H9 (cell line): ENCODE measurements at regions not wholly inside any gene's neighbourhood (a gene's known extent, or its start where the extent isn't known, plus 50 kb on each side); places are given as distances from the start of the nearest gene placed in this dataset.

Experiments used
- DNase-seq: peaks from one replicate; pipeline ENCODE4 v3.0.0-alpha.2; 2017
- H2AFZ ChIP-seq: one replicate; pipeline ENCODE4 v1.6.1; 2013; ENCODE audit warnings: mild to moderate bottlenecking, low read length, control low read depth, moderate library complexity
- H2AK5ac ChIP-seq: 2 replicates; pipeline ENCODE4 v1.6.1; 2013; ENCODE audit warnings: low read length, control low read depth, mixed read lengths; ENCODE audit not compliant: insufficient read length
- H2BK120ac ChIP-seq: one replicate; pipeline ENCODE4 v1.6.1; 2013; ENCODE audit warnings: low read depth, mild to moderate bottlenecking, low read length, control low read depth, inconsistent platforms; ENCODE audit not compliant: poor library complexity, severe bottlenecking
- H2BK12ac ChIP-seq: 2 replicates; pipeline ENCODE4 v1.6.1; 2013; ENCODE audit warnings: low read length, control low read depth, mixed read lengths, low read depth; ENCODE audit not compliant: insufficient read length
- H2BK15ac ChIP-seq: 2 replicates; pipeline ENCODE4 v1.6.1; 2013; ENCODE audit warnings: low read depth, low read length, control low read depth
- H2BK20ac ChIP-seq: one replicate; pipeline ENCODE4 v1.6.1; 2013; ENCODE audit warnings: low read depth, mild to moderate bottlenecking, low read length, control low read depth, inconsistent platforms; ENCODE audit not compliant: poor library complexity, severe bottlenecking
- H2BK5ac ChIP-seq: 2 replicates; pipeline ENCODE4 v1.6.1; 2013; ENCODE audit warnings: low read length, control low read depth, mixed read lengths; ENCODE audit not compliant: insufficient read length
- H3K14ac ChIP-seq: 2 replicates; pipeline ENCODE4 v1.6.1; 2013; ENCODE audit warnings: low read length, control low read depth; ENCODE audit not compliant: insufficient read depth
- H3K18ac ChIP-seq: 2 replicates; pipeline ENCODE4 v1.6.1; 2013; ENCODE audit warnings: low read depth, mild to moderate bottlenecking, mixed read lengths, low read length, control low read depth; ENCODE audit not compliant: insufficient read length
- H3K23ac ChIP-seq: 2 replicates; pipeline ENCODE4 v1.6.1; 2013; ENCODE audit warnings: low read length, control low read depth, mixed read lengths, low read depth; ENCODE audit not compliant: insufficient read length
- H3K23me2 ChIP-seq: 2 replicates; pipeline ENCODE4 v1.6.1; 2013; ENCODE audit warnings: low read depth, mild to moderate bottlenecking, mixed read lengths, low read length, control low read depth; ENCODE audit not compliant: insufficient read length, poor library complexity, severe bottlenecking
- H3K27ac ChIP-seq: 2 replicates; pipeline ENCODE4 v1.5.1; 2013; ENCODE audit warnings: low read length, control low read depth, mixed read lengths, low read depth; ENCODE audit not compliant: insufficient read length
- H3K27me3 ChIP-seq: 2 replicates; pipeline ENCODE4 v1.6.1; 2013; ENCODE audit warnings: low read length, control low read depth, inconsistent platforms; ENCODE audit not compliant: insufficient read depth
- H3K4ac ChIP-seq: 2 replicates; pipeline ENCODE4 v1.6.1; 2013; ENCODE audit warnings: low read depth, mild to moderate bottlenecking, control low read depth, inconsistent platforms, low read length, moderate library complexity
- H3K4me1 ChIP-seq: 2 replicates; pipeline ENCODE4 v1.6.1; 2013; ENCODE audit warnings: low read length, control low read depth, inconsistent platforms; ENCODE audit not compliant: insufficient read depth
- H3K4me2 ChIP-seq: 2 replicates; pipeline ENCODE4 v1.6.1; 2013; ENCODE audit warnings: low read length, control low read depth, mixed read lengths; ENCODE audit not compliant: insufficient read length, insufficient read depth
- H3K56ac ChIP-seq: 2 replicates; pipeline ENCODE4 v1.6.1; 2013; ENCODE audit warnings: low read depth, mild to moderate bottlenecking, mixed read lengths, low read length, control low read depth; ENCODE audit not compliant: insufficient read length
- H3K79me1 ChIP-seq: 2 replicates; pipeline ENCODE4 v1.6.1; 2013; ENCODE audit warnings: low read depth, mild to moderate bottlenecking, moderate library complexity, low read length, control low read depth, inconsistent platforms; ENCODE audit not compliant: insufficient read depth, poor library complexity, severe bottlenecking
- H3K79me2 ChIP-seq: 2 replicates; pipeline ENCODE4 v1.6.1; 2013; ENCODE audit warnings: low read length, control low read depth, inconsistent platforms; ENCODE audit not compliant: insufficient read depth
- H3K9ac ChIP-seq: 2 replicates; pipeline ENCODE4 v1.6.1; 2013; ENCODE audit warnings: low read length, control low read depth, mixed read lengths; ENCODE audit not compliant: insufficient read length; ENCODE audit errors: extremely low read depth
- H3K9me3 ChIP-seq: one replicate; pipeline ENCODE4 v1.6.1; 2013; ENCODE audit warnings: low read depth, low read length, inconsistent platforms; ENCODE audit not compliant: control insufficient read depth
- H3T11ph ChIP-seq: one replicate; pipeline ENCODE4 v1.6.1; 2013; ENCODE audit warnings: mild to moderate bottlenecking, low read length, control low read depth, inconsistent platforms
- H4K20me1 ChIP-seq: one replicate; pipeline ENCODE4 v1.6.1; 2013; ENCODE audit not compliant: control insufficient read depth, insufficient read length, insufficient read depth
- H4K5ac ChIP-seq: 2 replicates; pipeline ENCODE4 v1.6.1; 2013; ENCODE audit warnings: low read depth, mild to moderate bottlenecking, mixed read lengths, low read length, control low read depth; ENCODE audit not compliant: insufficient read length
- H4K8ac ChIP-seq: replicated peaks from 2 replicates; pipeline ENCODE4 v1.6.1; 2013; ENCODE audit warnings: low read length, control low read depth, mixed read lengths, low read depth; ENCODE audit not compliant: insufficient read length
- H4K91ac ChIP-seq: 2 replicates; pipeline ENCODE4 v1.6.1; 2013; ENCODE audit warnings: low read depth, mild to moderate bottlenecking, moderate library complexity, mixed read lengths, low read length, control low read depth; ENCODE audit not compliant: insufficient read length
- H3K27ac Mint-ChIP-seq, 3 experiments: 2 replicates in 2 of 3; 3 replicates in 1 of 3; pipeline ENCODE4 v1.8.0; 2020 to 2021; ENCODE audit warnings: mixed read lengths in 3 of 3, mild to moderate bottlenecking in 1 of 3, moderate library complexity in 1 of 3
- H3K27me3 Mint-ChIP-seq: 2 replicates; pipeline ENCODE4 v1.8.0; 2021; ENCODE audit warnings: low read depth, mild to moderate bottlenecking, moderate library complexity, mixed read lengths
- H3K36me3 Mint-ChIP-seq, 3 experiments: 2 replicates in 2 of 3; 3 replicates in 1 of 3; pipeline ENCODE4 v1.8.0; 2020 to 2021; ENCODE audit warnings: low read depth in 3 of 3, mixed read lengths in 3 of 3; ENCODE audit not compliant: insufficient read depth in 1 of 3
- H3K4me1 Mint-ChIP-seq, 2 experiments: 2 replicates each; pipeline ENCODE4 v1.8.0; 2020; ENCODE audit warnings: mixed read lengths in 2 of 2
- H3K4me3 Mint-ChIP-seq, 2 experiments: 2 replicates in 1 of 2; 3 replicates in 1 of 2; pipeline ENCODE4 v1.8.0; 2020 to 2021; ENCODE audit warnings: mild to moderate bottlenecking in 2 of 2, mixed read lengths in 2 of 2, moderate library complexity in 1 of 2
- H3K9me3 Mint-ChIP-seq, 2 experiments: 2 replicates in 1 of 2; 3 replicates in 1 of 2; pipeline ENCODE4 v1.8.0; 2020; ENCODE audit warnings: mild to moderate bottlenecking in 2 of 2, mixed read lengths in 2 of 2, moderate library complexity in 1 of 2
- WGBS: extraction: QIAGEN DNeasy Blood & Tissue Kit; methylation state at CpG from one replicate; pipeline ENCODE4 v1.1.7; 2013; ENCODE audit warnings: missing lambda C conversion rate, low lambda C conversion rate, mixed read lengths; ENCODE audit not compliant: insufficient read length; ENCODE audit errors: extremely low coverage; 5-methylcytosine and 5-hydroxymethylcytosine counted together
- TF ChIP-seq, protein P1 (sequence below): fragments of 200-600 bp; sonication (generic); conservative IDR thresholded peaks from 3 replicates; pipeline ENCODE4 v1.8.0; 2021; ENCODE audit warnings: antibody characterized with exemption, mild to moderate bottlenecking

- Mint-ChIP-seq H3K27me3 (peaks cover 4% of the 10 kb centered on the region), H3K4me1 (peaks cover 17 to 26% of the 10 kb centered on the region in 2 experiments), H3K9me3 (peaks cover 0 to 3% of the 10 kb centered on the region in 2 experiments; a peak in 2 of 5 replicates), H3K27ac (no peak overlapping the region), H3K4me3 (no peak overlapping the region), H3K36me3 (no peaks in the 10 kb centered on the region)
- Histone ChIP-seq H2BK120ac (no peak overlapping the region), H3T11ph (no peak overlapping the region), H3K9me3 (no peaks in the 10 kb centered on the region), H3K23ac (no peak overlapping the region), H4K20me1 (peaks cover 2% of the 10 kb centered on the region), H3K27ac (no peak overlapping the region), H4K8ac (no peak overlapping the region), H4K91ac (no peak overlapping the region), H3K4ac (no peak overlapping the region), H2BK20ac (no peak overlapping the region), H3K79me2 (no peaks in the 10 kb centered on the region), H2BK5ac (no peak overlapping the region), H3K79me1 (no peaks in the 10 kb centered on the region), H2BK12ac (no peak overlapping the region), H4K5ac (no peak overlapping the region), H3K27me3 (no peaks in the 10 kb centered on the region), H2BK15ac (no peak overlapping the region), H3K18ac (no peak overlapping the region), H3K4me2 (no peak overlapping the region), H3K9ac (no peak overlapping the region), H3K56ac (no peak overlapping the region), H3K14ac (no peak overlapping the region), H3K4me1 (no peaks in the 10 kb centered on the region), H2AK5ac (no peak overlapping the region), H3K23me2 (no peaks in the 10 kb centered on the region), H2AFZ (no peak overlapping the region)
- TF ChIP-seq, protein P1, sequence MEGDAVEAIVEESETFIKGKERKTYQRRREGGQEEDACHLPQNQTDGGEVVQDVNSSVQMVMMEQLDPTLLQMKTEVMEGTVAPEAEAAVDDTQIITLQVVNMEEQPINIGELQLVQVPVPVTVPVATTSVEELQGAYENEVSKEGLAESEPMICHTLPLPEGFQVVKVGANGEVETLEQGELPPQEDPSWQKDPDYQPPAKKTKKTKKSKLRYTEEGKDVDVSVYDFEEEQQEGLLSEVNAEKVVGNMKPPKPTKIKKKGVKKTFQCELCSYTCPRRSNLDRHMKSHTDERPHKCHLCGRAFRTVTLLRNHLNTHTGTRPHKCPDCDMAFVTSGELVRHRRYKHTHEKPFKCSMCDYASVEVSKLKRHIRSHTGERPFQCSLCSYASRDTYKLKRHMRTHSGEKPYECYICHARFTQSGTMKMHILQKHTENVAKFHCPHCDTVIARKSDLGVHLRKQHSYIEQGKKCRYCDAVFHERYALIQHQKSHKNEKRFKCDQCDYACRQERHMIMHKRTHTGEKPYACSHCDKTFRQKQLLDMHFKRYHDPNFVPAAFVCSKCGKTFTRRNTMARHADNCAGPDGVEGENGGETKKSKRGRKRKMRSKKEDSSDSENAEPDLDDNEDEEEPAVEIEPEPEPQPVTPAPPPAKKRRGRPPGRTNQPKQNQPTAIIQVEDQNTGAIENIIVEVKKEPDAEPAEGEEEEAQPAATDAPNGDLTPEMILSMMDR, result no peak
- no peak for DNase-seq
- no CpG with 5 or more reads among the region's 4 CpGs for WGBS
Measured at GRCh38 chr10:121135512-121135911, 284.4 kb downstream of the WDR11 start.
